K562 (cell line): ENCODE measurements at regions not wholly inside any gene's neighbourhood (a gene's known extent, or its start where the extent isn't known, plus 50 kb on each side); places are given as distances from the start of the nearest gene placed in this dataset.

Source experiments
- ASH1L ChIP-seq: fragments of 450-650 bp; IDR thresholded peaks from 2 replicates; pipeline ENCODE4 v1.6.1; 2018; ENCODE audit warnings: borderline replicate concordance, mild to moderate bottlenecking, low read depth; ENCODE audit not compliant: partially characterized antibody
- DEAF1 ChIP-seq: fragments of 450-650 bp; formaldehyde crosslinking; IDR thresholded peaks from 2 replicates; pipeline ENCODE4 v1.4.0; 2020; ENCODE audit warnings: mild to moderate bottlenecking, moderate library complexity
- E4F1 ChIP-seq: fragments of 250-450 bp; sonication (Bioruptor Pico); IDR thresholded peaks from 2 replicates; pipeline ENCODE4 v1.5.0; 2021; ENCODE audit warnings: mild to moderate bottlenecking, borderline replicate concordance
- ELF1 ChIP-seq: fragments of 200-800 bp; sonication (Bioruptor generic); IDR thresholded peaks from 2 replicates; pipeline ENCODE4 v1.6.1; 2016; ENCODE audit warnings: missing genetic modification characterization, missing compliant biosample characterization
- ESRRA ChIP-seq: fragments of 450-650 bp; IDR thresholded peaks from 2 replicates; pipeline ENCODE4 v1.6.1; 2014; ENCODE audit warnings: low read depth, mild to moderate bottlenecking, moderate library complexity, borderline replicate concordance
- FOXM1 ChIP-seq, 2 experiments: fragments of 450-650 bp in 1 of 2; sonication (generic) in 1 of 2; formaldehyde crosslinking in 1 of 2; IDR thresholded peaks; 2 replicates each; pipeline versions ENCODE4 v1.6.1 to v1.9.0; 2017 to 2022; ENCODE audit warnings: low read depth in 2 of 2, mild to moderate bottlenecking in 2 of 2, missing genetic modification reagents in 1 of 2, moderate library complexity in 1 of 2
- RBM17 ChIP-seq: fragments of 200-400 bp; formaldehyde crosslinking; IDR thresholded peaks from 2 replicates; pipeline ENCODE4 v1.6.1; 2017; ENCODE audit warnings: low read depth, mild to moderate bottlenecking, low read length, borderline replicate concordance
- TEAD2 ChIP-seq: fragments of 450-650 bp; IDR thresholded peaks from 2 replicates; pipeline ENCODE4 v1.6.1; 2016; ENCODE audit warnings: missing genetic modification characterization, control low read depth, missing compliant biosample characterization
- TRIM25 ChIP-seq: fragments of 450-650 bp; IDR thresholded peaks from 2 replicates; pipeline ENCODE4 v1.7.0; 2016; ENCODE audit warnings: borderline replicate concordance
- TF ChIP-seq, protein P1 (sequence below): fragments of 250-450 bp; sonication (Bioruptor Pico); IDR thresholded peaks from 2 replicates; pipeline ENCODE4 v1.5.0; 2020; ENCODE audit warnings: mild to moderate bottlenecking
- TF ChIP-seq, protein P2 (sequence below): fragments of 450-650 bp; formaldehyde crosslinking; IDR thresholded peaks from 2 replicates; pipeline ENCODE4 v1.4.0; 2020; ENCODE audit warnings: mild to moderate bottlenecking, moderate library complexity
- TF ChIP-seq, protein P3 (sequence below): sonication (generic); formaldehyde crosslinking; IDR thresholded peaks from 2 replicates; pipeline ENCODE4 v1.8.0; 2022; ENCODE audit warnings: mild to moderate bottlenecking, missing genetic modification reagents

GRCh38 chr1:22285549-22286396 lies 142.9 kb upstream of the WNT4 start (continued):
- TF ChIP-seq, protein P1, sequence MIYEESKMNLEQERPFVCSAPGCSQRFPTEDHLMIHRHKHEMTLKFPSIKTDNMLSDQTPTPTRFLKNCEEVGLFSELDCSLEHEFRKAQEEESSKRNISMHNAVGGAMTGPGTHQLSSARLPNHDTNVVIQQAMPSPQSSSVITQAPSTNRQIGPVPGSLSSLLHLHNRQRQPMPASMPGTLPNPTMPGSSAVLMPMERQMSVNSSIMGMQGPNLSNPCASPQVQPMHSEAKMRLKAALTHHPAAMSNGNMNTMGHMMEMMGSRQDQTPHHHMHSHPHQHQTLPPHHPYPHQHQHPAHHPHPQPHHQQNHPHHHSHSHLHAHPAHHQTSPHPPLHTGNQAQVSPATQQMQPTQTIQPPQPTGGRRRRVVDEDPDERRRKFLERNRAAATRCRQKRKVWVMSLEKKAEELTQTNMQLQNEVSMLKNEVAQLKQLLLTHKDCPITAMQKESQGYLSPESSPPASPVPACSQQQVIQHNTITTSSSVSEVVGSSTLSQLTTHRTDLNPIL (CRISPR knock-in tag), result no peak
- TF ChIP-seq TEAD2 (tag), result no peak
- no peak for TF ChIP-seq TRIM25
- no peak for TF ChIP-seq ELF1 (tag)
- peak; percentile 88 for TF ChIP-seq ESRRA
- no peak for TF ChIP-seq RBM17
- TF ChIP-seq, protein P2, sequence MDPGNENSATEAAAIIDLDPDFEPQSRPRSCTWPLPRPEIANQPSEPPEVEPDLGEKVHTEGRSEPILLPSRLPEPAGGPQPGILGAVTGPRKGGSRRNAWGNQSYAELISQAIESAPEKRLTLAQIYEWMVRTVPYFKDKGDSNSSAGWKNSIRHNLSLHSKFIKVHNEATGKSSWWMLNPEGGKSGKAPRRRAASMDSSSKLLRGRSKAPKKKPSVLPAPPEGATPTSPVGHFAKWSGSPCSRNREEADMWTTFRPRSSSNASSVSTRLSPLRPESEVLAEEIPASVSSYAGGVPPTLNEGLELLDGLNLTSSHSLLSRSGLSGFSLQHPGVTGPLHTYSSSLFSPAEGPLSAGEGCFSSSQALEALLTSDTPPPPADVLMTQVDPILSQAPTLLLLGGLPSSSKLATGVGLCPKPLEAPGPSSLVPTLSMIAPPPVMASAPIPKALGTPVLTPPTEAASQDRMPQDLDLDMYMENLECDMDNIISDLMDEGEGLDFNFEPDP (CRISPR knock-in tag), result no peak
- no peak for TF ChIP-seq E4F1 (CRISPR knock-in tag)
- TF ChIP-seq, protein P3, sequence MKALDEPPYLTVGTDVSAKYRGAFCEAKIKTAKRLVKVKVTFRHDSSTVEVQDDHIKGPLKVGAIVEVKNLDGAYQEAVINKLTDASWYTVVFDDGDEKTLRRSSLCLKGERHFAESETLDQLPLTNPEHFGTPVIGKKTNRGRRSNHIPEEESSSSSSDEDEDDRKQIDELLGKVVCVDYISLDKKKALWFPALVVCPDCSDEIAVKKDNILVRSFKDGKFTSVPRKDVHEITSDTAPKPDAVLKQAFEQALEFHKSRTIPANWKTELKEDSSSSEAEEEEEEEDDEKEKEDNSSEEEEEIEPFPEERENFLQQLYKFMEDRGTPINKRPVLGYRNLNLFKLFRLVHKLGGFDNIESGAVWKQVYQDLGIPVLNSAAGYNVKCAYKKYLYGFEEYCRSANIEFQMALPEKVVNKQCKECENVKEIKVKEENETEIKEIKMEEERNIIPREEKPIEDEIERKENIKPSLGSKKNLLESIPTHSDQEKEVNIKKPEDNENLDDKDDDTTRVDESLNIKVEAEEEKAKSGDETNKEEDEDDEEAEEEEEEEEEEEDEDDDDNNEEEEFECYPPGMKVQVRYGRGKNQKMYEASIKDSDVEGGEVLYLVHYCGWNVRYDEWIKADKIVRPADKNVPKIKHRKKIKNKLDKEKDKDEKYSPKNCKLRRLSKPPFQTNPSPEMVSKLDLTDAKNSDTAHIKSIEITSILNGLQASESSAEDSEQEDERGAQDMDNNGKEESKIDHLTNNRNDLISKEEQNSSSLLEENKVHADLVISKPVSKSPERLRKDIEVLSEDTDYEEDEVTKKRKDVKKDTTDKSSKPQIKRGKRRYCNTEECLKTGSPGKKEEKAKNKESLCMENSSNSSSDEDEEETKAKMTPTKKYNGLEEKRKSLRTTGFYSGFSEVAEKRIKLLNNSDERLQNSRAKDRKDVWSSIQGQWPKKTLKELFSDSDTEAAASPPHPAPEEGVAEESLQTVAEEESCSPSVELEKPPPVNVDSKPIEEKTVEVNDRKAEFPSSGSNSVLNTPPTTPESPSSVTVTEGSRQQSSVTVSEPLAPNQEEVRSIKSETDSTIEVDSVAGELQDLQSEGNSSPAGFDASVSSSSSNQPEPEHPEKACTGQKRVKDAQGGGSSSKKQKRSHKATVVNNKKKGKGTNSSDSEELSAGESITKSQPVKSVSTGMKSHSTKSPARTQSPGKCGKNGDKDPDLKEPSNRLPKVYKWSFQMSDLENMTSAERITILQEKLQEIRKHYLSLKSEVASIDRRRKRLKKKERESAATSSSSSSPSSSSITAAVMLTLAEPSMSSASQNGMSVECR (CRISPR knock-in tag), result no peak
- no peak for TF ChIP-seq DEAF1 (CRISPR knock-in tag)
- TF ChIP-seq ASH1L, result no peak
- TF ChIP-seq FOXM1 (IDR thresholded peaks at IDR 0.05; ENCODE audit: low read depth), result no peak
- TF ChIP-seq FOXM1 (CRISPR knock-in tag; IDR thresholded peaks at IDR 0.05; ENCODE audit: low read depth), result no peak
